SK-N-SH (cell line): ENCODE measurements at regions not wholly inside any gene's neighbourhood (a gene's known extent, or its start where the extent isn't known, plus 50 kb on each side); places are given as distances from the start of the nearest gene placed in this dataset.

ENCODE experiments used
- CTCF ChIA-PET: fragments of 300-600, 350-600 bp; formaldehyde crosslinking; extraction: SDS; loops from one replicate; lab custom pipeline; 2021; lab: Yijun Ruan, JAX
- POLR2A ChIA-PET: fragments of 350-600 bp; sonication (Branson Sonifier 250); formaldehyde crosslinking; extraction: SDS; loops from one replicate; lab custom pipeline; 2020; ENCODE audit warnings: antibody characterized with exemption, inconsistent platforms; lab: Yijun Ruan, JAX
- DNase-seq: peaks from one replicate; pipeline ENCODE4 v3.0.0; 2012
- H2AFZ ChIP-seq: fragments of 200-600 bp; sonication (generic); 2 replicates; pipeline ENCODE4 v1.8.1; 2016; ENCODE audit warnings: antibody characterized with exemption, mild to moderate bottlenecking, low read depth
- H3F3A ChIP-seq: fragments of 200-600 bp; sonication (generic); replicated peaks from 2 replicates; pipeline ENCODE3; 2016; ENCODE audit warnings: antibody characterized with exemption, mild to moderate bottlenecking; ENCODE audit not compliant: insufficient read depth
- H3K27ac ChIP-seq, 2 experiments: fragments of 200-500 bp in 1 of 2; fragments of 200-600 bp in 1 of 2; sonication (Bioruptor generic) in 1 of 2; sonication (generic), shearing (Covaris generic) in 1 of 2; 2 replicates each; pipeline versions ENCODE4 v1.5.1 to v1.6.1; 2014 to 2016; ENCODE audit warnings: low read depth in 2 of 2, inconsistent platforms in 1 of 2, low read length in 1 of 2, mild to moderate bottlenecking in 1 of 2, mixed read lengths in 1 of 2
- H3K27me3 ChIP-seq: fragments of 200-600 bp; sonication (generic), shearing (Covaris generic); 2 replicates; pipeline ENCODE4 v1.6.1; 2016; ENCODE audit warnings: mixed run types; ENCODE audit not compliant: insufficient read depth
- H3K36me3 ChIP-seq, 2 experiments: fragments of 200-500 bp in 1 of 2; fragments of 200-600 bp in 1 of 2; sonication (Bioruptor generic) in 1 of 2; sonication (generic) in 1 of 2; replicated peaks in 1 of 2; 2 replicates each; pipeline versions ENCODE3 to v1.5.1; 2014 to 2016; ENCODE audit warnings: low read length in 1 of 2, mild to moderate bottlenecking in 1 of 2; ENCODE audit not compliant: insufficient read depth in 2 of 2, control insufficient read depth in 1 of 2
- H3K4me1 ChIP-seq, 2 experiments: fragments of 200-500 bp in 1 of 2; fragments of 200-600 bp in 1 of 2; sonication (Bioruptor generic) in 1 of 2; sonication (generic), shearing (Covaris generic) in 1 of 2; 2 replicates each; pipeline versions ENCODE4 v1.5.1 to v1.6.1; 2014 to 2016; ENCODE audit warnings: low read depth in 1 of 2, low read length in 1 of 2, mixed run types in 1 of 2; ENCODE audit not compliant: insufficient read depth in 2 of 2, control insufficient read depth in 1 of 2
- H3K4me2 ChIP-seq: fragments of 200-600 bp; sonication (generic), shearing (Covaris generic); 2 replicates; pipeline ENCODE4 v1.6.1; 2017; ENCODE audit warnings: mixed run types
- H3K4me3 ChIP-seq, 2 experiments: fragments of 200-500 bp in 1 of 2; fragments of 200-600 bp in 1 of 2; sonication (Bioruptor generic) in 1 of 2; sonication (generic), shearing (Covaris generic) in 1 of 2; 2 replicates each; pipeline versions ENCODE4 v1.5.1 to v1.8.1; 2014 to 2016; ENCODE audit warnings: low read depth in 2 of 2, inconsistent platforms in 1 of 2, low read length in 1 of 2, mild to moderate bottlenecking in 1 of 2, mixed read lengths in 1 of 2, moderate library complexity in 1 of 2
- H3K79me2 ChIP-seq: fragments of 200-600 bp; sonication (generic); 2 replicates; pipeline ENCODE4 v1.8.1; 2017; ENCODE audit warnings: mild to moderate bottlenecking; ENCODE audit not compliant: insufficient read depth
- H3K9ac ChIP-seq: fragments of 200-600 bp; sonication (generic); 2 replicates; pipeline ENCODE4 v1.6.1; 2017; ENCODE audit warnings: mixed run types
- H3K9me2 ChIP-seq: fragments of 200-600 bp; sonication (generic); 2 replicates; pipeline ENCODE4 v1.6.1; 2017; ENCODE audit warnings: mixed run types
- H3K9me3 ChIP-seq: fragments of 200-600 bp; sonication (generic); 2 replicates; pipeline ENCODE4 v1.6.1; 2017; ENCODE audit warnings: mixed run types, mild to moderate bottlenecking, moderate library complexity
- H4K20me1 ChIP-seq: fragments of 200-600 bp; sonication (generic); 2 replicates; pipeline ENCODE4 v1.6.1; 2017; ENCODE audit warnings: mild to moderate bottlenecking, mixed run types; ENCODE audit not compliant: insufficient read depth
- CHD2 ChIP-seq: fragments of 150-350 bp; IDR thresholded peaks from 2 replicates; pipeline ENCODE4 v1.6.1; 2018; ENCODE audit warnings: low read length; ENCODE audit not compliant: partially characterized antibody
- EP300 ChIP-seq, 2 experiments: IDR thresholded peaks; 2 replicates each; pipeline versions ENCODE4 v1.4.0 to v1.6.1; 2012; ENCODE audit warnings: borderline replicate concordance in 1 of 2, low read depth in 1 of 2, low read length in 1 of 2
- EZH2phosphoT487 ChIP-seq: fragments of 200-600 bp; sonication (generic); IDR thresholded peaks from 2 replicates; pipeline ENCODE4 v1.6.1; 2017; ENCODE audit warnings: low read depth, mixed run types, mild to moderate bottlenecking, antibody characterized with exemption, moderate library complexity, borderline replicate concordance
- FOSL2 ChIP-seq: IDR thresholded peaks from 2 replicates; pipeline ENCODE4 v1.4.0; 2012; ENCODE audit warnings: low read depth, mild to moderate bottlenecking, moderate library complexity, borderline replicate concordance
- GABPA ChIP-seq: IDR thresholded peaks from 2 replicates; pipeline ENCODE4 v1.4.0; 2012; ENCODE audit warnings: low read depth, mild to moderate bottlenecking
- GATA2 ChIP-seq: sonication (generic); formaldehyde crosslinking; IDR thresholded peaks from 2 replicates; pipeline ENCODE4 v1.5.0; 2020; ENCODE audit warnings: mild to moderate bottlenecking, missing genetic modification reagents
- IRF3 ChIP-seq: fragments of 150-350 bp; IDR thresholded peaks from 2 replicates; pipeline ENCODE4 v1.6.1; 2016; ENCODE audit warnings: mild to moderate bottlenecking, low read depth, low read length
- JUND ChIP-seq: IDR thresholded peaks from 2 replicates; pipeline ENCODE4 v1.4.0; 2012
- MAX ChIP-seq: IDR thresholded peaks from 2 replicates; pipeline ENCODE4 v1.4.0; 2012; ENCODE audit warnings: low read depth
- MEF2A ChIP-seq: IDR thresholded peaks from 2 replicates; pipeline ENCODE4 v1.4.0; 2012; ENCODE audit warnings: low read depth, borderline replicate concordance
- NRF1 ChIP-seq: IDR thresholded peaks from 2 replicates; pipeline ENCODE4 v1.6.1; 2012; ENCODE audit warnings: low read depth, mild to moderate bottlenecking, low read length
- POLR2AphosphoS5 ChIP-seq: IDR thresholded peaks from 2 replicates; pipeline ENCODE4 v1.6.1; 2012; ENCODE audit warnings: low read depth, low read length
- RAD21 ChIP-seq: IDR thresholded peaks from 2 replicates; pipeline ENCODE4 v1.6.1; 2012; ENCODE audit warnings: mild to moderate bottlenecking, low read length
- RCOR1 ChIP-seq: fragments of 150-350 bp; IDR thresholded peaks from 2 replicates; pipeline ENCODE4 v1.6.1; 2017; ENCODE audit warnings: antibody characterized with exemption, low read length
- RFX5 ChIP-seq: IDR thresholded peaks from 2 replicates; pipeline ENCODE4 v1.6.1; 2012; ENCODE audit warnings: mild to moderate bottlenecking, improper control_type of control experiment, low read length
- SIN3A ChIP-seq: IDR thresholded peaks from 2 replicates; pipeline ENCODE4 v1.6.1; 2012; ENCODE audit warnings: low read depth, mild to moderate bottlenecking, low read length, moderate library complexity, borderline replicate concordance
- TAF1 ChIP-seq: IDR thresholded peaks from 2 replicates; pipeline ENCODE4 v1.6.1; 2012; ENCODE audit warnings: low read depth, mild to moderate bottlenecking, low read length, moderate library complexity, borderline replicate concordance
- TEAD4 ChIP-seq: IDR thresholded peaks from 2 replicates; pipeline ENCODE4 v1.4.0; 2012; ENCODE audit warnings: mild to moderate bottlenecking, borderline replicate concordance; ENCODE audit not compliant: insufficient read depth
- USF1 ChIP-seq: IDR thresholded peaks from 2 replicates; pipeline ENCODE4 v1.4.0; 2012; ENCODE audit warnings: low read depth, borderline replicate concordance
- YY1 ChIP-seq: IDR thresholded peaks from 2 replicates; pipeline ENCODE4 v1.4.0; 2012; ENCODE audit warnings: low read depth, mild to moderate bottlenecking
- ZBTB33 ChIP-seq: IDR thresholded peaks from 2 replicates; pipeline ENCODE4 v1.4.0; 2012; ENCODE audit warnings: low read depth, borderline replicate concordance
- WGBS: methylation state at CpG from one replicate; pipeline ENCODE4 v1.1.6; 2017; ENCODE audit warnings: low lambda C conversion rate; 5-methylcytosine and 5-hydroxymethylcytosine counted together

- Histone ChIP-seq H3F3A (no peaks in the 10 kb centered on the region), H3K79me2 (no peaks in the 10 kb centered on the region), H3K9me3 (no peaks in the 10 kb centered on the region), H3K27me3 (no peaks in the 10 kb centered on the region), H3K4me2 (no peak overlapping the region), H3K27ac (no peak overlapping the region), H3K4me3 (no peak overlapping the region), H2AFZ (no peak overlapping the region), H3K9me2 (no peaks in the 10 kb centered on the region), H3K4me1 (no peaks in the 10 kb centered on the region), H3K36me3 (no peaks in the 10 kb centered on the region), H4K20me1 (no peaks in the 10 kb centered on the region), H3K9ac (no peak overlapping the region)
- 7% methylated on average over 3 of the region's 3 CpGs for WGBS
- POLR2A ChIA-PET, result no interaction called here
- DNase-seq, result no peak
- CTCF ChIA-PET, result no interaction called here
- no peak for TF ChIP-seq RCOR1
- TF ChIP-seq ZBTB33, result no peak
- no peak for TF ChIP-seq TAF1
- TF ChIP-seq GATA2 (CRISPR knock-in tag), result no peak
- no peak for TF ChIP-seq IRF3
- no peak for TF ChIP-seq EP300 (IDR thresholded peaks at IDR 0.05; ENCODE audit: borderline replicate concordance in 1 of 2, low read depth in 1 of 2, low read length in 1 of 2)
- TF ChIP-seq NRF1, result no peak
- no peak for TF ChIP-seq EZH2phosphoT487
- no peak for TF ChIP-seq MAX
- no peak for TF ChIP-seq CHD2
- TF ChIP-seq TEAD4, result no peak
- no peak for TF ChIP-seq RAD21
- TF ChIP-seq MEF2A, result no peak
- no peak for TF ChIP-seq GABPA
- no peak for TF ChIP-seq YY1
- TF ChIP-seq FOSL2, result no peak
Measured at GRCh38 chr5:23274171-23274570, 233.2 kb upstream of the PRDM9 start.

GRCh38 chr5:23269981-23270380 is 237.4 kb upstream of the PRDM9 start:
- Histone ChIP-seq H3K4me3 (no peak overlapping the region), H3K27me3 (no peaks in the 10 kb centered on the region), H3F3A (no peaks in the 10 kb centered on the region), H3K9me2 (no peaks in the 10 kb centered on the region), H3K36me3 (no peaks in the 10 kb centered on the region), H3K4me1 (no peaks in the 10 kb centered on the region), H2AFZ (no peak overlapping the region), H3K4me2 (no peak overlapping the region), H4K20me1 (no peaks in the 10 kb centered on the region), H3K9ac (no peak overlapping the region), H3K9me3 (no peaks in the 10 kb centered on the region), H3K79me2 (no peaks in the 10 kb centered on the region), H3K27ac (no peak overlapping the region)
- DNase-seq, result no peak
- CTCF ChIA-PET, result no interaction called here
- WGBS, result 9% methylated on average over 2 of the region's 2 CpGs
- TF ChIP-seq POLR2AphosphoS5, result no peak
- TF ChIP-seq RAD21, result no peak
- no peak for TF ChIP-seq GATA2 (CRISPR knock-in tag)
- TF ChIP-seq RFX5, result no peak
- no peak for TF ChIP-seq JUND
- no peak for TF ChIP-seq NRF1
- no peak for TF ChIP-seq SIN3A
- TF ChIP-seq USF1, result no peak
- TF ChIP-seq TAF1, result no peak
- no peak for TF ChIP-seq FOSL2
- TF ChIP-seq YY1, result no peak
- TF ChIP-seq EP300 (IDR thresholded peaks at IDR 0.05; ENCODE audit: borderline replicate concordance in 1 of 2, low read depth in 1 of 2, low read length in 1 of 2), result no peak
- TF ChIP-seq EZH2phosphoT487, result no peak
- no peak for TF ChIP-seq MAX
- no peak for TF ChIP-seq TEAD4
- POLR2A ChIA-PET, result no interaction called here
